ENCODE measurements at regions not wholly inside any gene's neighbourhood (a gene's known extent, or its start where the extent isn't known, plus 50 kb on each side); places are given as distances from the start of the nearest gene placed in this dataset.

GRCh38 chr9:108456903-108457302, 398.9 kb downstream of the ACTL7B start:
- TF ChIP-seq, protein P1, sequence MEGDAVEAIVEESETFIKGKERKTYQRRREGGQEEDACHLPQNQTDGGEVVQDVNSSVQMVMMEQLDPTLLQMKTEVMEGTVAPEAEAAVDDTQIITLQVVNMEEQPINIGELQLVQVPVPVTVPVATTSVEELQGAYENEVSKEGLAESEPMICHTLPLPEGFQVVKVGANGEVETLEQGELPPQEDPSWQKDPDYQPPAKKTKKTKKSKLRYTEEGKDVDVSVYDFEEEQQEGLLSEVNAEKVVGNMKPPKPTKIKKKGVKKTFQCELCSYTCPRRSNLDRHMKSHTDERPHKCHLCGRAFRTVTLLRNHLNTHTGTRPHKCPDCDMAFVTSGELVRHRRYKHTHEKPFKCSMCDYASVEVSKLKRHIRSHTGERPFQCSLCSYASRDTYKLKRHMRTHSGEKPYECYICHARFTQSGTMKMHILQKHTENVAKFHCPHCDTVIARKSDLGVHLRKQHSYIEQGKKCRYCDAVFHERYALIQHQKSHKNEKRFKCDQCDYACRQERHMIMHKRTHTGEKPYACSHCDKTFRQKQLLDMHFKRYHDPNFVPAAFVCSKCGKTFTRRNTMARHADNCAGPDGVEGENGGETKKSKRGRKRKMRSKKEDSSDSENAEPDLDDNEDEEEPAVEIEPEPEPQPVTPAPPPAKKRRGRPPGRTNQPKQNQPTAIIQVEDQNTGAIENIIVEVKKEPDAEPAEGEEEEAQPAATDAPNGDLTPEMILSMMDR (IDR thresholded peaks at IDR 0.05): no peak
- TF ChIP-seq POLR2A (IDR thresholded peaks at IDR 0.05) (no peak), EP300 (IDR thresholded peaks at IDR 0.05) (no peak)
